DND-41 (cell line): ENCODE measurements at regions not wholly inside any gene's neighbourhood (a gene's known extent, or its start where the extent isn't known, plus 50 kb on each side); places are given as distances from the start of the nearest gene placed in this dataset.

Experiments
- EZH2 ChIP-seq: IDR thresholded peaks from 3 replicates; pipeline ENCODE4 v1.6.1; 2012; ENCODE audit warnings: borderline replicate concordance, low read depth, mild to moderate bottlenecking, moderate library complexity, low read length, inconsistent platforms; ENCODE audit not compliant: severe bottlenecking
- TF ChIP-seq, protein P1 (sequence below): IDR thresholded peaks from 2 replicates; pipeline ENCODE4 v1.5.1; 2012; ENCODE audit warnings: borderline replicate concordance, low read length, moderate library complexity, mild to moderate bottlenecking; ENCODE audit not compliant: poor library complexity, severe bottlenecking; ENCODE audit errors: extremely low read depth

DNA sequence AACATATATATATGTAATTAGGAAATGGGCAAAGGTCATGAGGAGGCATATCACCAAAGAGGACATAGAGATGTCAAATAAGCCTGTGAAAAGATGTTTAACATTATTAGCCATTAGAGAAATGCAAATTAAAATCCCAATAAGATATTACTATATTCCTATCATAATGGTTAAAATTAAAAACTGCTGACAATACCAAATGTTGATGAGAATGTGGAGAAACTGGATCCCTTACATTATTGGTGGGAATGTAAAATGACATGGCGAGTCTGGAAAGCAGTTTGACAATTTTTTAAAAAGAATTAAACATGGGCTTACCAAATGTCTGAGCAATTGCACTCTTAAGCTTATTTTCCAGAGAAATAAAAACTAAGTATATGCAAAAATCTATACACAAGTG, 1821.6 kb upstream of the C9orf72 start:
- TF ChIP-seq, protein P1, sequence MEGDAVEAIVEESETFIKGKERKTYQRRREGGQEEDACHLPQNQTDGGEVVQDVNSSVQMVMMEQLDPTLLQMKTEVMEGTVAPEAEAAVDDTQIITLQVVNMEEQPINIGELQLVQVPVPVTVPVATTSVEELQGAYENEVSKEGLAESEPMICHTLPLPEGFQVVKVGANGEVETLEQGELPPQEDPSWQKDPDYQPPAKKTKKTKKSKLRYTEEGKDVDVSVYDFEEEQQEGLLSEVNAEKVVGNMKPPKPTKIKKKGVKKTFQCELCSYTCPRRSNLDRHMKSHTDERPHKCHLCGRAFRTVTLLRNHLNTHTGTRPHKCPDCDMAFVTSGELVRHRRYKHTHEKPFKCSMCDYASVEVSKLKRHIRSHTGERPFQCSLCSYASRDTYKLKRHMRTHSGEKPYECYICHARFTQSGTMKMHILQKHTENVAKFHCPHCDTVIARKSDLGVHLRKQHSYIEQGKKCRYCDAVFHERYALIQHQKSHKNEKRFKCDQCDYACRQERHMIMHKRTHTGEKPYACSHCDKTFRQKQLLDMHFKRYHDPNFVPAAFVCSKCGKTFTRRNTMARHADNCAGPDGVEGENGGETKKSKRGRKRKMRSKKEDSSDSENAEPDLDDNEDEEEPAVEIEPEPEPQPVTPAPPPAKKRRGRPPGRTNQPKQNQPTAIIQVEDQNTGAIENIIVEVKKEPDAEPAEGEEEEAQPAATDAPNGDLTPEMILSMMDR, result no peak
- TF ChIP-seq EZH2, result no peak
